Kidney epithelial cell (primary cell): ENCODE measurements at regions not wholly inside any gene's neighbourhood (a gene's known extent, or its start where the extent isn't known, plus 50 kb on each side); places are given as distances from the start of the nearest gene placed in this dataset.

Experiments used
- DNase-seq: peaks from one replicate; pipeline ENCODE4 v3.0.0-alpha.2; 2010; ENCODE audit warnings: low read depth
- H3K27me3 ChIP-seq: 2 replicates; pipeline ENCODE4 v1.6.0; 2011; ENCODE audit warnings: low read length; ENCODE audit not compliant: control insufficient read depth, insufficient read depth
- H3K36me3 ChIP-seq: 2 replicates; pipeline ENCODE4 v1.5.1; 2011; ENCODE audit warnings: low read length; ENCODE audit not compliant: control insufficient read depth, insufficient read depth
- H3K4me3 ChIP-seq: 2 replicates; pipeline ENCODE4 v1.5.1; 2011; ENCODE audit warnings: low read depth, mild to moderate bottlenecking, control low read depth, low read length
- TF ChIP-seq, protein P1 (sequence below): IDR thresholded peaks from 2 replicates; pipeline ENCODE4 v1.5.1; 2011; ENCODE audit warnings: mild to moderate bottlenecking, moderate library complexity, low read length, control low read depth, inconsistent platforms; ENCODE audit not compliant: insufficient read depth, poor library complexity, severe bottlenecking

DNA sequence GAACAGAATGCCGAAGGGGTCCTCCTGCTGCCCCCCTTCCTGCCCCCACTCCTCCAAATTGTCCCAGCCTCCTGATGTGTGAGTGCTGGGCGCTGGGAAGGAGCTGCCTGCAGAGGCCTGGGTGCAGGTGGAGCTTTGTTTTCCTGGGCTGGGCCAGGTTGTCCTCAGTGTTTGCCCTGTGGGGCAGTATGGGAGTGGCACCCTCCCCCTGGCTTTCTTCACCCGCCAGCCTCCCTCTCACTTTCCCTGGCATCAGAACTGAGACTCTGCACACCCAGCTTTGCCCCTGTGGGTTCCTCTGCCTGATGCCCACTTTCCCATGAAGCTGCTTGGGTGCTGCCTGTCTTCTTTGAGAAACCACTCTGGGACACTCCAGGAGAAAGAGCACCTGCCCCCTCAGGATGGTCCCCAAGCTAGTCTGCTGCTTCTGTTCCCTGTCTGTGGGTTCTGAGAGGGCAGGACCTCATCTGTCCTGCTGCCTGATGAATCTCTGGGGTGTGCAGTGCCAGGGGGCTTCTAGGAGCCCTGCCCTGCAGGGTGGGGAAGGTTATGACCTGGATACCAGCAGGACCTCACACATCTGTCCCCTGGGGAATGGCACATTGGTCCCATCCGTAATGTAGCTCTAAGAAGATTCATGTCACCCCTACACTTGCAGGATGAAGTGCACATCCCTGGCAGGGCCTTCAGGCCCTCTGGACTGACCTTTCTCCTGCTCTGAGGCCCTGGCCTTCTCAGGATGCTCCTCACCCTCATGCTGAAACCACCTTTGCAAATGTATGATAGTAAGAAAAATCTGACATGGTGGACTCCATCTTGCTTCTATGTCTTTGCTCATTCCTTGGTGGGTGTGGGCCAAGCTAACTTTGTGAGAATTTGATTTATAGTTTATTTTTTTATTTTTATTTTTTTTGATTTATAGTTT, 146.8 kb upstream of the HS6ST1 start:
- Histone ChIP-seq H3K4me3 (no peak overlapping the region), H3K27me3 (no peaks in the 10 kb centered on the region), H3K36me3 (no peaks in the 10 kb centered on the region)
- no peak for DNase-seq
- TF ChIP-seq, protein P1, sequence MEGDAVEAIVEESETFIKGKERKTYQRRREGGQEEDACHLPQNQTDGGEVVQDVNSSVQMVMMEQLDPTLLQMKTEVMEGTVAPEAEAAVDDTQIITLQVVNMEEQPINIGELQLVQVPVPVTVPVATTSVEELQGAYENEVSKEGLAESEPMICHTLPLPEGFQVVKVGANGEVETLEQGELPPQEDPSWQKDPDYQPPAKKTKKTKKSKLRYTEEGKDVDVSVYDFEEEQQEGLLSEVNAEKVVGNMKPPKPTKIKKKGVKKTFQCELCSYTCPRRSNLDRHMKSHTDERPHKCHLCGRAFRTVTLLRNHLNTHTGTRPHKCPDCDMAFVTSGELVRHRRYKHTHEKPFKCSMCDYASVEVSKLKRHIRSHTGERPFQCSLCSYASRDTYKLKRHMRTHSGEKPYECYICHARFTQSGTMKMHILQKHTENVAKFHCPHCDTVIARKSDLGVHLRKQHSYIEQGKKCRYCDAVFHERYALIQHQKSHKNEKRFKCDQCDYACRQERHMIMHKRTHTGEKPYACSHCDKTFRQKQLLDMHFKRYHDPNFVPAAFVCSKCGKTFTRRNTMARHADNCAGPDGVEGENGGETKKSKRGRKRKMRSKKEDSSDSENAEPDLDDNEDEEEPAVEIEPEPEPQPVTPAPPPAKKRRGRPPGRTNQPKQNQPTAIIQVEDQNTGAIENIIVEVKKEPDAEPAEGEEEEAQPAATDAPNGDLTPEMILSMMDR, result no peak

DNA sequence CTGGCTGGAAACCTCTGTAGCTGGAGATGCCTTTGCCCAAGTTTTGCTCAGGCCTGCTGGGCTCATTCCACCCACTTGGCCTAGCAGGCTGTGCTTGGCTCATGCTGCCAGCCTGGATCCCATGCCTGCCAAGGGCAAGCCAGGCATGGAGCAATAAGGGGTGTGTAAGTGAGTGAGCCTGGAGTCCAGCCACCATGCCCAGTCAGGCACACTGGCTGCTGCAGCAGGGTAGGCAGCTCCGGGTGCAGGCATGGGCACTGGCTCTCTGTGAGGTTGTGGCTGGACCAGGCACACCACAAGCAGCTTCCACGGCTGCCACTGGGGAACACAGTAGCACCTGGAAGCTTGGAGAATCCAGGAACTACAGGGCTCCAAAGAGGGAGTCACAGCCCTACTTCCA, 147.7 kb upstream of the HS6ST1 start:
- Histone ChIP-seq H3K36me3 (no peaks in the 10 kb centered on the region), H3K27me3 (no peaks in the 10 kb centered on the region), H3K4me3 (no peak overlapping the region)
- TF ChIP-seq, protein P1, result no peak
- no peak for DNase-seq

DNA sequence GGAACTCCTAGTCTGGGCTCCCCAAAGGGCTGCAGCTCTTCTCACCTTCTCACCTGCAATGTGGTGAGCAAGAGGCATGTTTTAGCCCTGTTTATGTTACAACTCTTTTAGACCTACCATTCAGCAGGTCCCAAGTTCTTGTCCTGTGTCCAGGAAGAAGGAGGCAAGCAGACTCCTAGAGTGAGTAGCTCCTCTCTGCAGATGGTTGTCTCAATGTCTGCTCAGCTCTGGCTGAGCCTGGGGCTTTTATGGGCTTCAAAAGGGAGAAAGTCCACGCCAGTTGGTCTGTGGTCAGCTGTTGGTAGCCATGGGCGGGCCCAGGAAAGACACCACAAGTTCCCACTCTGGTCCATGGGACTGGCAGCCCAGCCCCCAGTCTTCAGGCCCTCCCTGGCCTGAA, 148.1 kb upstream of the HS6ST1 start:
- TF ChIP-seq, protein P1, result no peak
- DNase-seq, result no peak
- H3K36me3 ChIP-seq, result no peaks in the 10 kb centered on the region
- no peak overlapping the region for H3K4me3 ChIP-seq
- no peaks in the 10 kb centered on the region for H3K27me3 ChIP-seq

GRCh38 chr2:128467321-128467969, 148.8 kb upstream of the HS6ST1 start:
- DNase-seq, result no peak
- TF ChIP-seq, protein P1, result no peak
- Histone ChIP-seq H3K27me3 (no peaks in the 10 kb centered on the region), H3K4me3 (no peak overlapping the region), H3K36me3 (no peaks in the 10 kb centered on the region)

DNA sequence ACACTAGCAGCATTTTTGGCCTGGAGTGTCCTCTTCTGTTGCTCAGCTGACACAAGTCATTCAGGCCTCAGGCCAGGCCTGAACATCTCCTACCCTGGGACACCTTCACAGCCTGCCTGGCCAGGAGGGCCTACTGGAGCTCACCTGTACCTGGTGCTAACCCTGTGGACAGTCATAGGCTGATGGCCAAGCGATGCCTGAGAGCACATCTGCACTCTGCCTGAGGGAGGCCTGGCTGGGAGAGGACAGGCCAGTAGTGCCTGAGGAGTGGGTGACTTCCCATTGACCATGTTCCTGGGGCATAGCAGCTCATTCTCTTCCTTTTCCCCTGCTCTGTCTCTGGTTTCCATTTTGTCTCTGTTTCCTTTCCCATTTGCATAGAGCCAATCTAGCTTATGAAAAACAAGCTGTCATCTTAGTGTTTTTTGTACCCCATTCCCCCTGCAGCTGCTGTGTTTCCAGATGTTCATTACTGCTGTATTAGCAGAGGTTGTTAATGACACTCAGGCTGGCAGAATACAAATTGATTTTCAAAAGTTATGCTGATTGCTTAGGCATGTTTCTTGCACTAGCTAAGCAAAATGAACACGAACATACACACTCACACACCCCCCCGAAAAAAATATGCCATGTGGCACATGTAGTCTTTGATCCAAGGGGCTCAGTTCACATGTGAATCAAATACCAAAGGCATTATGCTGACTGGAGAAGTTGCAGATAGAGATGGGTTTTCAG, 149.7 kb upstream of the HS6ST1 start:
- DNase-seq, result no peak
- Histone ChIP-seq H3K27me3 (no peaks in the 10 kb centered on the region), H3K4me3 (no peak overlapping the region), H3K36me3 (no peaks in the 10 kb centered on the region)
- TF ChIP-seq, protein P1, result no peak
